HepG2 (cell line): ENCODE measurements at regions not wholly inside any gene's neighbourhood (a gene's known extent, or its start where the extent isn't known, plus 50 kb on each side); places are given as distances from the start of the nearest gene placed in this dataset.

Experiments used
- ATAC-seq: fragments of 200-7000 bp; cut with Tn5 transposase; 3 replicates; pipeline ENCODE4 v1.9.1; 2020; ENCODE audit warnings: mild to moderate bottlenecking, moderate library complexity
- BruUV-seq: library from RNA; stranded (reverse); fragments of 400-500 nt; replicated peaks from 2 replicates; lab custom pipeline; 2021; lab: Mats Ljungman, UMichigan
- CTCF ChIA-PET: fragments of 300-600 bp; formaldehyde crosslinking; extraction: SDS; loops from one replicate; lab custom pipeline; 2021; ENCODE audit warnings: low total read pairs, inconsistent platforms, low intra/inter-chr PET ratio; lab: Yijun Ruan, JAX
- POLR2A ChIA-PET: fragments of 350-600 bp; sonication (Branson Sonifier 250); formaldehyde crosslinking; loops from one replicate; lab custom pipeline; 2020; ENCODE audit warnings: antibody characterized with exemption, inconsistent platforms; lab: Yijun Ruan, JAX
- DNase-seq: peaks from one replicate; pipeline ENCODE4 v3.0.0-alpha.2; 2015; ENCODE audit warnings: low spot score
- FAIRE-seq: peaks from 3 replicates; lab custom pipeline; 2011; peaks lifted over from hg19 to GRCh38; lab: Jason Lieb, UNC
- H2AFZ ChIP-seq: one replicate; pipeline ENCODE4 v1.6.1; 2011; ENCODE audit warnings: low read length, inconsistent platforms
- H3K27ac ChIP-seq: fragments of 300-600 bp; 3 replicates; pipeline ENCODE4 v1.8.0; 2011; ENCODE audit warnings: mixed run types, mild to moderate bottlenecking, mixed read lengths, low read length, inconsistent platforms; ENCODE audit not compliant: insufficient read depth; ENCODE audit errors: extremely low read length
- H3K27me3 ChIP-seq, 2 experiments: fragments of 200-600 bp in 1 of 2; 2 replicates in 1 of 2; 3 replicates in 1 of 2; pipeline versions ENCODE4 v1.6.0 to v1.8.0; 2011; ENCODE audit warnings: low read length in 2 of 2, mild to moderate bottlenecking in 2 of 2, moderate library complexity in 2 of 2, inconsistent platforms in 1 of 2; ENCODE audit not compliant: insufficient read depth in 2 of 2, control insufficient read depth in 1 of 2
- H3K36me3 ChIP-seq, 2 experiments: fragments of 200-600 bp in 1 of 2; replicated peaks in 1 of 2; 2 replicates in 1 of 2; 3 replicates in 1 of 2; pipeline versions ENCODE4 v1.5.1 to v1.8.0; 2011; ENCODE audit warnings: low read length in 2 of 2, inconsistent platforms in 1 of 2; ENCODE audit not compliant: insufficient read depth in 2 of 2, control insufficient read depth in 1 of 2
- H3K4me1 ChIP-seq: 2 replicates; pipeline ENCODE4 v1.5.1; 2012; ENCODE audit warnings: low read length, inconsistent platforms; ENCODE audit not compliant: insufficient read depth
- H3K4me2 ChIP-seq: 2 replicates; pipeline ENCODE4 v1.6.0; 2011; ENCODE audit warnings: low read depth, low read length, inconsistent platforms
- H3K4me3 ChIP-seq, 3 experiments: fragments of 200-600 bp in 1 of 3; sonication (generic), shearing (Covaris generic) in 1 of 3; replicated peaks in 1 of 3; 2 replicates each; pipeline ENCODE4 v1.5.1; 2011 to 2016; ENCODE audit warnings: low read length in 3 of 3, inconsistent platforms in 2 of 3, low read depth in 2 of 3, mild to moderate bottlenecking in 2 of 3, control low read depth in 1 of 3, mixed read lengths in 1 of 3; ENCODE audit not compliant: insufficient read depth in 1 of 3
- H3K79me2 ChIP-seq: one replicate; pipeline ENCODE4 v1.6.1; 2011; ENCODE audit warnings: low read length, inconsistent platforms; ENCODE audit not compliant: insufficient read depth
- H3K9ac ChIP-seq: 2 replicates; pipeline ENCODE4 v1.6.0; 2011; ENCODE audit warnings: mild to moderate bottlenecking, low read depth, low read length, inconsistent platforms; ENCODE audit not compliant: insufficient read depth
- H3K9me3 ChIP-seq: 2 replicates; pipeline ENCODE4 v1.5.1; 2012; ENCODE audit warnings: mild to moderate bottlenecking, low read length
- H4K20me1 ChIP-seq: 2 replicates; pipeline ENCODE4 v1.6.0; 2011; ENCODE audit warnings: inconsistent platforms, mild to moderate bottlenecking, low read length, moderate library complexity; ENCODE audit not compliant: insufficient read depth
- ARNT2 ChIP-seq: sonication (generic); formaldehyde crosslinking; IDR thresholded peaks from 2 replicates; pipeline ENCODE4 v1.8.0; 2022; ENCODE audit warnings: mild to moderate bottlenecking, low read depth, missing genetic modification reagents, moderate library complexity
- FOXP1 ChIP-seq, 2 experiments: fragments of 450-650 bp in 1 of 2; IDR thresholded peaks; 2 replicates each; pipeline ENCODE4 v1.6.1; 2017 to 2018; ENCODE audit warnings: antibody characterized with exemption in 1 of 2
- GABPA ChIP-seq, 2 experiments: IDR thresholded peaks; 2 replicates each; pipeline ENCODE4 v1.6.1; 2011 to 2016; ENCODE audit warnings: low read depth in 2 of 2, low read length in 1 of 2, missing biosample characterization in 1 of 2, missing genetic modification characterization in 1 of 2
- GATAD2A ChIP-seq: IDR thresholded peaks from 2 replicates; pipeline ENCODE4 v1.6.1; 2016
- HMG20A ChIP-seq: IDR thresholded peaks from 2 replicates; pipeline ENCODE4 v1.6.1; 2016; ENCODE audit warnings: borderline replicate concordance
- MXD4 ChIP-seq: IDR thresholded peaks from 2 replicates; pipeline ENCODE4 v1.6.1; 2016; ENCODE audit warnings: mild to moderate bottlenecking, missing biosample characterization, missing genetic modification reagents
- NFRKB ChIP-seq: fragments of 450-650 bp; IDR thresholded peaks from 2 replicates; pipeline ENCODE4 v1.6.1; 2017
- SIN3A ChIP-seq: IDR thresholded peaks from 2 replicates; pipeline ENCODE4 v1.6.1; 2011; ENCODE audit warnings: low read depth, mild to moderate bottlenecking, control low read depth, low read length, borderline replicate concordance
- SOX13 ChIP-seq, 3 experiments: fragments of 450-650 bp in 1 of 3; sonication (generic) in 1 of 3; formaldehyde crosslinking in 1 of 3; IDR thresholded peaks in 2 of 3; conservative IDR thresholded peaks in 1 of 3; 2 replicates each; pipeline versions ENCODE4 v1.5.0 to v1.6.1; 2016 to 2020; ENCODE audit warnings: antibody characterized with exemption in 1 of 3, mild to moderate bottlenecking in 1 of 3, missing compliant biosample characterization in 1 of 3, missing genetic modification reagents in 1 of 3, moderate library complexity in 1 of 3
- SOX5 ChIP-seq: IDR thresholded peaks from 2 replicates; pipeline ENCODE4 v1.6.1; 2016; ENCODE audit warnings: borderline replicate concordance
- ZNF143 ChIP-seq: sonication (generic); formaldehyde crosslinking; IDR thresholded peaks from 2 replicates; pipeline ENCODE4 v1.4.0; 2020; ENCODE audit warnings: missing genetic modification reagents
- WGBS: methylation state at CpG from one replicate; pipeline ENCODE4 v1.1.6; 2017; ENCODE audit warnings: low lambda C conversion rate; 5-methylcytosine and 5-hydroxymethylcytosine counted together
- in situ Hi-C: cut with HindIII; loops from 2 replicates; pipeline ENCODE4 v1.10.0; 2017; ENCODE audit warnings: low pct_unique_long_range_greater_than_20kb; ENCODE audit not compliant: extremely low pct_ligation_motif_present
- intact Hi-C: fragments of 100-400 bp; cut with micrococcal nuclease; formaldehyde crosslinking; loops from one replicate; pipeline ENCODE4 v1.10.0; 2022; ENCODE audit not compliant: unreplicated experiment
- TF ChIP-seq, protein P1 (sequence below): IDR thresholded peaks from 2 replicates; pipeline ENCODE4 v1.4.0; 2020; ENCODE audit warnings: mild to moderate bottlenecking, missing genetic modification reagents

- CTCF ChIA-PET, result no interaction called here
- Histone ChIP-seq H4K20me1 (no peaks in the 10 kb centered on the region), H3K79me2 (no peaks in the 10 kb centered on the region), H3K4me3 (no peak overlapping the region), H3K4me1 (peaks cover 10% of the 10 kb centered on the region), H3K9ac (no peak overlapping the region), H2AFZ (no peak overlapping the region), H3K27ac (no peak overlapping the region), H3K9me3 (no peaks in the 10 kb centered on the region), H3K27me3 (no peaks in the 10 kb centered on the region; a peak in 1 of 5 replicates), H3K4me2 (no peak overlapping the region), H3K36me3 (peaks cover 0 to 1% of the 10 kb centered on the region in 2 experiments; a peak in 1 of 5 replicates)
- ATAC-seq, result no peak
- FAIRE-seq, result no peak
- TF ChIP-seq SOX13 (IDR thresholded peaks at IDR 0.05) (no peak), SOX13 (CRISPR knock-in tag; conservative IDR thresholded peaks at IDR 0.05 in 1 of 2, IDR thresholded peaks at IDR 0.05 in 1 of 2) (peak in 1 of 2 experiments; percentile 38; a peak in 1 of 4 replicates), SIN3A (no peak), ZNF143 (CRISPR knock-in tag) (no peak), FOXP1 (IDR thresholded peaks at IDR 0.05) (no peak), FOXP1 (CRISPR knock-in tag; IDR thresholded peaks at IDR 0.05) (peak; percentile 15; the same call in 1 of the 2 replicates), NFRKB (no peak), MXD4 (no peak), SOX5 (CRISPR knock-in tag) (peak; percentile 33; the same call in 1 of the 2 replicates), HMG20A (CRISPR knock-in tag) (peak; percentile 49; the same call in 1 of the 2 replicates), GABPA (IDR thresholded peaks at IDR 0.05; ENCODE audit: low read depth, low read length) (no peak), GABPA (CRISPR knock-in tag; IDR thresholded peaks at IDR 0.05; ENCODE audit: low read depth) (no peak), GATAD2A (CRISPR knock-in tag) (0 out of 2 replicates have a peak, but pooled peaks have one; percentile 14), ARNT2 (CRISPR knock-in tag) (no peak)
- TF ChIP-seq, protein P1, sequence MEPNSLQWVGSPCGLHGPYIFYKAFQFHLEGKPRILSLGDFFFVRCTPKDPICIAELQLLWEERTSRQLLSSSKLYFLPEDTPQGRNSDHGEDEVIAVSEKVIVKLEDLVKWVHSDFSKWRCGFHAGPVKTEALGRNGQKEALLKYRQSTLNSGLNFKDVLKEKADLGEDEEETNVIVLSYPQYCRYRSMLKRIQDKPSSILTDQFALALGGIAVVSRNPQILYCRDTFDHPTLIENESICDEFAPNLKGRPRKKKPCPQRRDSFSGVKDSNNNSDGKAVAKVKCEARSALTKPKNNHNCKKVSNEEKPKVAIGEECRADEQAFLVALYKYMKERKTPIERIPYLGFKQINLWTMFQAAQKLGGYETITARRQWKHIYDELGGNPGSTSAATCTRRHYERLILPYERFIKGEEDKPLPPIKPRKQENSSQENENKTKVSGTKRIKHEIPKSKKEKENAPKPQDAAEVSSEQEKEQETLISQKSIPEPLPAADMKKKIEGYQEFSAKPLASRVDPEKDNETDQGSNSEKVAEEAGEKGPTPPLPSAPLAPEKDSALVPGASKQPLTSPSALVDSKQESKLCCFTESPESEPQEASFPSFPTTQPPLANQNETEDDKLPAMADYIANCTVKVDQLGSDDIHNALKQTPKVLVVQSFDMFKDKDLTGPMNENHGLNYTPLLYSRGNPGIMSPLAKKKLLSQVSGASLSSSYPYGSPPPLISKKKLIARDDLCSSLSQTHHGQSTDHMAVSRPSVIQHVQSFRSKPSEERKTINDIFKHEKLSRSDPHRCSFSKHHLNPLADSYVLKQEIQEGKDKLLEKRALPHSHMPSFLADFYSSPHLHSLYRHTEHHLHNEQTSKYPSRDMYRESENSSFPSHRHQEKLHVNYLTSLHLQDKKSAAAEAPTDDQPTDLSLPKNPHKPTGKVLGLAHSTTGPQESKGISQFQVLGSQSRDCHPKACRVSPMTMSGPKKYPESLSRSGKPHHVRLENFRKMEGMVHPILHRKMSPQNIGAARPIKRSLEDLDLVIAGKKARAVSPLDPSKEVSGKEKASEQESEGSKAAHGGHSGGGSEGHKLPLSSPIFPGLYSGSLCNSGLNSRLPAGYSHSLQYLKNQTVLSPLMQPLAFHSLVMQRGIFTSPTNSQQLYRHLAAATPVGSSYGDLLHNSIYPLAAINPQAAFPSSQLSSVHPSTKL (CRISPR knock-in tag), result peak; percentile 11; the same call in 1 of the 2 replicates
- BruUV-seq, result no TSS peak
- in situ Hi-C loops (loop anchor here (10.0 kb wide), 1 partner anchor 548 kb away; no protein-coding TSS in a partner anchor), intact Hi-C loops (no loop called here)
- POLR2A ChIA-PET, result no interaction called here
- 94% methylated on average over 1 of the region's 1 CpG for WGBS
- DNase-seq, result peak; percentile 37
Measured at GRCh38 chr4:123116412-123116811, 194.0 kb upstream of the NUDT6 start.
